NOMO-1 (cell line): ENCODE measurements at regions not wholly inside any gene's neighbourhood (a gene's known extent, or its start where the extent isn't known, plus 50 kb on each side); places are given as distances from the start of the nearest gene placed in this dataset.

ENCODE experiments used
- DNase-seq, 2 experiments: peaks; one replicate each; lab custom pipeline; 2025; ENCODE audit not compliant: unreplicated experiment in 2 of 2; lab: John Stamatoyannopoulos, UW

- no peak for DNase-seq
Measured at GRCh38 chr13:50344717-50345116, 329.5 kb downstream of the KCNRG start.

- no peak for DNase-seq
Measured at GRCh38 chr13:50345804-50346203, 330.6 kb downstream of the KCNRG start.

- no peak for DNase-seq
Measured at GRCh38 chr13:50348371-50348770, 333.1 kb downstream of the KCNRG start.

GRCh38 chr13:50352720-50353480 lies 337.7 kb downstream of the KCNRG start:
- DNase-seq: no peak

- no peak for DNase-seq
Measured at GRCh38 chr13:50353651-50354415, 338.6 kb downstream of the KCNRG start.

- no peak for DNase-seq
Measured at GRCh38 chr13:50355797-50356196, 340.6 kb downstream of the KCNRG start.

- DNase-seq: no peak
Measured at GRCh38 chr13:50357136-50357535, 341.9 kb downstream of the KCNRG start.

GRCh38 chr13:50357586-50358118 lies 342.4 kb downstream of the KCNRG start:
- DNase-seq: no peak

GRCh38 chr13:50358231-50359040 lies 343.2 kb downstream of the KCNRG start:
- peak in 1 of 2 experiments; percentile 43 for DNase-seq

GRCh38 chr13:50359041-50359367 lies 343.8 kb downstream of the KCNRG start:
- DNase-seq: peak; percentile 14 to 43

- no peak for DNase-seq
Measured at GRCh38 chr13:50359779-50360178, 344.5 kb downstream of the KCNRG start.

GRCh38 chr13:50360637-50361036 lies 345.4 kb downstream of the KCNRG start:
- no peak for DNase-seq

GRCh38 chr13:50361282-50361681 lies 346.0 kb downstream of the KCNRG start:
- DNase-seq: no peak

GRCh38 chr13:50365408-50366391 lies 350.5 kb downstream of the KCNRG start:
- DNase-seq: peak; percentile 69 to 79

GRCh38 chr13:50366488-50367174 lies 351.4 kb downstream of the KCNRG start:
- DNase-seq: peak in 1 of 2 experiments; percentile 52

GRCh38 chr13:50369646-50370045 lies 354.4 kb downstream of the KCNRG start:
- DNase-seq: no peak

GRCh38 chr13:50370303-50370950 lies 355.2 kb downstream of the KCNRG start:
- DNase-seq: peak; percentile 89 to 96

GRCh38 chr13:50374517-50374916 lies 359.3 kb downstream of the KCNRG start:
- no peak for DNase-seq

GRCh38 chr13:50375792-50376191 lies 360.5 kb downstream of the KCNRG start:
- no peak for DNase-seq
